LHCN-M2 (cell line): ENCODE measurements at regions not wholly inside any gene's neighbourhood (a gene's known extent, or its start where the extent isn't known, plus 50 kb on each side); places are given as distances from the start of the nearest gene placed in this dataset.
A peak's percentile ranks its signal among the peaks of the same experiment; 100 is the strongest.

Source experiments
- DNase-seq: peaks from one replicate; pipeline ENCODE4 v3.0.0-alpha.2; 2012; ENCODE audit warnings: low read depth

GRCh38 chr3:152516216-152516615 lies 247.5 kb downstream of the MBNL1 start:
- DNase-seq: no peak

GRCh38 chr3:152517502-152517901 lies 248.8 kb downstream of the MBNL1 start:
- DNase-seq: no peak

GRCh38 chr3:152518346-152518745 lies 249.6 kb downstream of the MBNL1 start:
- DNase-seq: no peak

GRCh38 chr3:152519376-152519775 lies 250.6 kb downstream of the MBNL1 start:
- DNase-seq: no peak

- DNase-seq: no peak
Measured at GRCh38 chr3:152522036-152522435, 253.3 kb downstream of the MBNL1 start.

GRCh38 chr3:152524198-152525140 lies 255.7 kb downstream of the MBNL1 start:
- peak; percentile 42 for DNase-seq

GRCh38 chr3:152531717-152532116 lies 263.0 kb downstream of the MBNL1 start:
- DNase-seq: no peak

GRCh38 chr3:152538518-152538917 lies 269.8 kb downstream of the MBNL1 start:
- DNase-seq: no peak

- DNase-seq: no peak
Measured at GRCh38 chr3:152539191-152539764, 270.5 kb downstream of the MBNL1 start.

GRCh38 chr3:152540120-152540519 lies 271.4 kb downstream of the MBNL1 start:
- DNase-seq: no peak

GRCh38 chr3:152547153-152547552 lies 278.4 kb downstream of the MBNL1 start:
- DNase-seq: no peak

- DNase-seq: no peak
Measured at GRCh38 chr3:152549263-152549662, 280.5 kb downstream of the MBNL1 start.

- no peak for DNase-seq
Measured at GRCh38 chr3:152550284-152550683, 281.6 kb downstream of the MBNL1 start.

- peak; percentile 24 for DNase-seq
Measured at GRCh38 chr3:152554980-152555379, 280.0 kb upstream of the P2RY1 start.

- DNase-seq: no peak
Measured at GRCh38 chr3:152555666-152556291, 279.2 kb upstream of the P2RY1 start.

- peak; percentile 49 for DNase-seq
Measured at GRCh38 chr3:152556731-152557254, 278.1 kb upstream of the P2RY1 start.

GRCh38 chr3:152557302-152557999 lies 277.5 kb upstream of the P2RY1 start:
- DNase-seq: no peak

- DNase-seq: no peak
Measured at GRCh38 chr3:152558386-152558785, 276.5 kb upstream of the P2RY1 start.

- no peak for DNase-seq
Measured at GRCh38 chr3:152559246-152559645, 275.7 kb upstream of the P2RY1 start.

- DNase-seq: peak; percentile 21
Measured at GRCh38 chr3:152564459-152564858, 270.5 kb upstream of the P2RY1 start.

GRCh38 chr3:152574461-152575079 lies 260.4 kb upstream of the P2RY1 start:
- DNase-seq: peak; percentile 53
